Heart left ventricle (tissue), 16 donors: ENCODE measurements at regions not wholly inside any gene's neighbourhood (a gene's known extent, or its start where the extent isn't known, plus 50 kb on each side); places are given as distances from the start of the nearest gene placed in this dataset.

Experiments
- ATAC-seq, 4 donors: fragments of 200-7000 bp; cut with Tn5 transposase; one replicate each; pipeline ENCODE4 v1.9.1; 2020 to 2022; ENCODE audit warnings: moderate library complexity in 4 of 4, mild to moderate bottlenecking in 3 of 4, moderate number of reproducible peaks in 1 of 4
- DNase-seq, 5 donors: peaks; one replicate each; pipeline ENCODE4 v3.0.0-alpha.2; 2020
- H3K27ac ChIP-seq, 12 donors: fragments of 200-600 bp; sonication (generic) in 4 of 12; one replicate each; pipeline versions ENCODE4 v1.5.0 to v1.8.0; 2016 to 2022; ENCODE audit warnings: mild to moderate bottlenecking in 2 of 12
- H3K27me3 ChIP-seq, 9 donors: fragments of 200-600 bp; sonication (generic) in 2 of 9; one replicate each; pipeline versions ENCODE4 v1.5.1 to v1.8.0; 2016 to 2022; ENCODE audit warnings: mild to moderate bottlenecking in 3 of 9
- H3K36me3 ChIP-seq, 9 donors: fragments of 200-600 bp; sonication (generic) in 2 of 9; one replicate each; pipeline versions ENCODE4 v1.5.0 to v1.8.0; 2018 to 2022; ENCODE audit warnings: mild to moderate bottlenecking in 2 of 9
- H3K4me1 ChIP-seq, 12 donors: fragments of 200-600 bp; sonication (generic) in 4 of 12; one replicate each; pipeline versions ENCODE4 v1.5.0 to v1.8.0; 2016 to 2022; ENCODE audit warnings: mild to moderate bottlenecking in 3 of 12
- H3K4me3 ChIP-seq, 12 donors: fragments of 200-600 bp; sonication (generic) in 4 of 12; one replicate each; pipeline versions ENCODE4 v1.5.0 to v1.8.0; 2017 to 2022; ENCODE audit warnings: mild to moderate bottlenecking in 9 of 12, moderate library complexity in 4 of 12
- H3K9me3 ChIP-seq, 12 donors: fragments of 200-600 bp; sonication (generic) in 4 of 12; one replicate each; pipeline versions ENCODE4 v1.5.0 to v1.8.0; 2016 to 2022; ENCODE audit warnings: mild to moderate bottlenecking in 1 of 12
- POLR2A ChIP-seq, 2 donors: fragments of 450-650 bp; IDR thresholded peaks; one replicate each; pipeline ENCODE4 v1.6.1; 2017; ENCODE audit warnings: antibody characterized with exemption in 2 of 2, mild to moderate bottlenecking in 2 of 2, moderate library complexity in 2 of 2
- WGBS, 4 donors: extraction: QIAGEN DNeasy Blood & Tissue Kit in 2 of 4; methylation state at CpG; one replicate each; pipeline versions ENCODE4 v1.1.5 to v1.1.7; 2013 to 2018; 5-methylcytosine and 5-hydroxymethylcytosine counted together
- intact Hi-C, 10 donors: fragments of 100-400 bp; cut with DNase I; formaldehyde crosslinking; loops; one replicate each; pipeline versions ENCODE4 v1.11.1 to v1.14.2; 2022
- TF ChIP-seq, protein P1 (sequence below), 12 donors: fragments of 200-600 bp; sonication (generic) in 4 of 12; IDR thresholded peaks; one replicate each; pipeline versions ENCODE4 v1.5.0 to v1.8.0; 2018 to 2022; ENCODE audit warnings: antibody characterized with exemption in 12 of 12, mild to moderate bottlenecking in 5 of 12
- donor health status: ischemic (EF 13 %, LVEDD 7.1; RV severe dilation, severe dysfunction).
- donor health status: healthy with polysubstance abuse.
- donor health status: DM: no; HTN: yes; CAD: no.
- donor health status: DM: no; HTN: no; CAD: no.
- donor health status: ischemic (EF 25% LVEDD 6.9; RV normal size, moderate dysfunction).
- donor health status: ischemic (EF 25% LVEDD 5.7; RV mildly dilated, moderate dysfunction).
- donor health status: healthy.
- donor health status: DM: yes; HTN: yes; CAD: no.
- donor health status: ischemic (EF 35%, LVEDD 5.7; RV mildly dilated, moderate dysfunction).
- donor health status: nonischemic (EF 11% LVEDD 7.7; RV severe dilation, severe dysfunction).
- donor health status: DM: yes; HTN: yes; CAD: no.
- donor health status: PGD.
- donor health status: ischemic (EF 29% LVEDD 5.4; RV normal size, mild dysfunction).
- donor health status: nonischemic (EF 23%, LVEDD 6.1; RV moderate dilation, normal function).

- intact Hi-C loops = no loop called here
- no peak overlapping the region for H3K4me3 ChIP-seq
- no peaks in the 10 kb centered on the region for H3K27me3 ChIP-seq
- no peak overlapping the region for H3K27ac ChIP-seq
- TF ChIP-seq, protein P1, sequence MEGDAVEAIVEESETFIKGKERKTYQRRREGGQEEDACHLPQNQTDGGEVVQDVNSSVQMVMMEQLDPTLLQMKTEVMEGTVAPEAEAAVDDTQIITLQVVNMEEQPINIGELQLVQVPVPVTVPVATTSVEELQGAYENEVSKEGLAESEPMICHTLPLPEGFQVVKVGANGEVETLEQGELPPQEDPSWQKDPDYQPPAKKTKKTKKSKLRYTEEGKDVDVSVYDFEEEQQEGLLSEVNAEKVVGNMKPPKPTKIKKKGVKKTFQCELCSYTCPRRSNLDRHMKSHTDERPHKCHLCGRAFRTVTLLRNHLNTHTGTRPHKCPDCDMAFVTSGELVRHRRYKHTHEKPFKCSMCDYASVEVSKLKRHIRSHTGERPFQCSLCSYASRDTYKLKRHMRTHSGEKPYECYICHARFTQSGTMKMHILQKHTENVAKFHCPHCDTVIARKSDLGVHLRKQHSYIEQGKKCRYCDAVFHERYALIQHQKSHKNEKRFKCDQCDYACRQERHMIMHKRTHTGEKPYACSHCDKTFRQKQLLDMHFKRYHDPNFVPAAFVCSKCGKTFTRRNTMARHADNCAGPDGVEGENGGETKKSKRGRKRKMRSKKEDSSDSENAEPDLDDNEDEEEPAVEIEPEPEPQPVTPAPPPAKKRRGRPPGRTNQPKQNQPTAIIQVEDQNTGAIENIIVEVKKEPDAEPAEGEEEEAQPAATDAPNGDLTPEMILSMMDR (IDR thresholded peaks at IDR 0.05) = no peak
- TF ChIP-seq POLR2A (IDR thresholded peaks at IDR 0.05) = no peak
- ATAC-seq (no peak), DNase-seq (no peak)
- peaks cover 0 to 33% (median 12%) of the 10 kb centered on the region in 12 donors for H3K9me3 ChIP-seq
- H3K4me1 ChIP-seq = no peaks in the 10 kb centered on the region
- WGBS, 4 donors = 75 to 92% (median 82%) methylated on average over 2 of the region's 2 CpGs
- H3K36me3 ChIP-seq = no peaks in the 10 kb centered on the region
Measured at GRCh38 chr3:174749143-174749542, 110.0 kb upstream of the NAALADL2 start.

- Histone ChIP-seq H3K4me3 (no peak overlapping the region), H3K9me3 (peaks cover 0 to 18% (median 0%) of the 10 kb centered on the region in 12 donors), H3K27me3 (no peaks in the 10 kb centered on the region), H3K36me3 (no peaks in the 10 kb centered on the region), H3K27ac (no peak overlapping the region), H3K4me1 (no peaks in the 10 kb centered on the region)
- DNase-seq (no peak), ATAC-seq (no peak)
- WGBS, 4 donors = 79 to 87% (median 80%) methylated on average over 6 of the region's 6 CpGs
- intact Hi-C loops = no loop called here
- TF ChIP-seq POLR2A (IDR thresholded peaks at IDR 0.05) = no peak
- TF ChIP-seq, protein P1 (IDR thresholded peaks at IDR 0.05) = no peak
Measured at GRCh38 chr3:174755833-174756829, 103.0 kb upstream of the NAALADL2 start.

DNA sequence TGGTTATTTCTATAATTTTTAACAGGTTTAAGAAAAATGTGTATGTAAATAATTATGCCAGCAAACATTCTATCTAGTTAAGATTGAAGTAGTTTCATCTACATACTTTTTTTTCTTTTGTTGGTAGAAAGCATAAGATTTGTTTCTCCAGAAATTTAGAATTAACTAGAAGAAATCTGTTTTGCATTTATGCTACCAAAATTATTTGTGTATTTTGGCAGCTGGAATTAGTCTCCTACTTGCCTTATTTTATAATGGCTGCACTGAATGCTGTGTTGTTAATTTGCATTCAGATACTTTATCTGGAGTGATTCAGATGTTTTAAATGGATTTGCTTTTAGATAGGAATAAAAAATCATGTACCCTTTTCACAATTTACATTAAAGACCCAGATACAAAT is 100.2 kb upstream of the NAALADL2 start:
- H3K4me3 ChIP-seq = no peak overlapping the region

DNA sequence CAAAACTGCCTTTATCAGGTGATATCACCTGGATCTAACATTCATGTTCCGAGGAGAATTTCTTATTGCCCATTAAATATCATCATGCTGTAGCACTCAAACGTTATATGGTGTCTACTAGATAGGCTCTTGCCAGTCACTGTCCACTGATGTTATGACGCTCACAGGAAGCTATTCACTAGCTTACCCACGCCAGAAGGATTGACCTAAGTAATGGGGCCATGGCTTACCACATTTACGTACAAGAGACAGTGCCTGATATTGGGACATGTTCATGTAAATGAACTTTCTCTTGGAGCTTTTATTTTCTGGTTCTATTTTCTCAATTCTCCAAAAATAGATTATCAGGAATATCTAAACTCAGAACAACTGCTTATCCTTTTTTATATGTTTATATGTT is 91.7 kb upstream of the NAALADL2 start:
- Histone ChIP-seq H3K27ac (no peak overlapping the region), H3K4me1 (no peaks in the 10 kb centered on the region), H3K36me3 (no peaks in the 10 kb centered on the region), H3K27me3 (no peaks in the 10 kb centered on the region), H3K4me3 (no peak overlapping the region), H3K9me3 (no peaks in the 10 kb centered on the region)
- TF ChIP-seq POLR2A (IDR thresholded peaks at IDR 0.05) = no peak
- TF ChIP-seq, protein P1 (IDR thresholded peaks at IDR 0.05) = no peak
- DNase-seq (no peak), ATAC-seq (no peak)
- 61 to 78% (median 67%) methylated on average over 5 of the region's 5 CpGs for WGBS, 4 donors
- intact Hi-C loops = no loop called here

More for the DNA sequence above, 100.2 kb upstream of the NAALADL2 start:
- Histone ChIP-seq H3K27me3 (no peaks in the 10 kb centered on the region), H3K9me3 (peaks cover 0 to 6% (median 0%) of the 10 kb centered on the region in 12 donors), H3K27ac (no peak overlapping the region), H3K36me3 (no peaks in the 10 kb centered on the region), H3K4me1 (no peaks in the 10 kb centered on the region)
- DNase-seq (no peak), ATAC-seq (no peak)
- intact Hi-C loops = no loop called here
- TF ChIP-seq POLR2A (IDR thresholded peaks at IDR 0.05) = no peak
